CD4-positive, alpha-beta T cell treated with Interleukin-4 for 1 hour (primary cell): ENCODE measurements at regions not wholly inside any gene's neighbourhood (a gene's known extent, or its start where the extent isn't known, plus 50 kb on each side); places are given as distances from the start of the nearest gene placed in this dataset.
"Not testable (repeated sequence)": the region's sequence is repeated elsewhere in the genome, so short reads cannot be mapped to it uniquely, and the experiment has no call there.

Source experiments
- DNase-seq, 2 donors: peaks; one replicate each; pipeline ENCODE4 v3.0.0-alpha.2; 2020 to 2022

DNA sequence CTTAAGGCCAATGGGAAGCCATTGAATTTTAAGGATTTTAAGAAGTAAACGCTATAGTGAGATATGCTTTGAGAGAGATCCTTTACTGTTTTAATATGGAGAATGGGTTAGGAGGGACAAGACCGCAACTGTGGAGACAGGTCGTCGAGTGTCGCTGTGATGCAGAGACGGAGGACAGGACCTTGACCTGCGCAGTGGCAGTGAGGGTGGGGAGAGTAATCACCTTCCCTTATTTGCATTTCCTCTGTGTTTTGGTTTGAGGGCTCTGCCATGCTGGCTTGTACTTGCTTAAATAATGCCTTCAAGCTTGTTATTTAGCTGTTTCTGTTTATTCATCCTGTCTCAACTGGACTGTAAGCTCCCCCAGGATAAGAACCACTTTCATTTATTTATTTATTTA lies 345.0 kb downstream of the FBXW7 start:
- DNase-seq = no peak

DNA sequence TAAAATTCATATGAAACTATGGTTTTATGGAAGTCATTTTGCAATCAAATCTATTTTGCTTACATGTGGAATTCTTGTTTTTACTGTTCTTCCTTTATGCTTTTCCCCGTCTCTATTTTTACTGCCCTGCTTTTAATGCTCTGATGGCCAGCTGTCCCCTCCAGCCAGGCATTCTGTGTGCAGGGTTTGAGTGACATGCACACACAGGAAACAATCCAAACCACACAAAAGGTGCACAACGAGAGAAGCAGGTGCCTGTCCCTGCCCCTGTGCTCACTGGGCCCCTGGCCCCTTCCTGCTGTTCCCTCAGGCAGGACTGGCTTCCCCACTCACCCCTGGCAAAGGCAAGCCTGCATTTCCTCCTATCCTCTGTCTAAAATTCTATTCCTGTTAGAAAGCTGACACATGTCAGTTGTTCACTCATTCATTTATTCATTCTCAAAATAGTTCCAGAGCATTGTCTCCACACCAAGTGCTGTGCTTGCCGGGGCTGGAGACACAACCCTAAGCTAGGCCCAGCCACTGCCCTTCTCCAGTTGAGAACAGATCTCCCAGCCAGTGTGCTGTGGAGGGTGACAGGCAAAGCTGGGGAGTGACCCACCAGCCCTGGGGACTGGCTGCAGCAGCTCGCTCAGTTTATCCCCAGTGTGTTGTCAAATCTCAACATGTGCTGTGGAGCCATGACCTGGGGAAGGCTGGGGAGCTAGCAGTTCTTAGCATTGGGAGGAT lies 346.3 kb downstream of the FBXW7 start:
- no peak for DNase-seq

DNA sequence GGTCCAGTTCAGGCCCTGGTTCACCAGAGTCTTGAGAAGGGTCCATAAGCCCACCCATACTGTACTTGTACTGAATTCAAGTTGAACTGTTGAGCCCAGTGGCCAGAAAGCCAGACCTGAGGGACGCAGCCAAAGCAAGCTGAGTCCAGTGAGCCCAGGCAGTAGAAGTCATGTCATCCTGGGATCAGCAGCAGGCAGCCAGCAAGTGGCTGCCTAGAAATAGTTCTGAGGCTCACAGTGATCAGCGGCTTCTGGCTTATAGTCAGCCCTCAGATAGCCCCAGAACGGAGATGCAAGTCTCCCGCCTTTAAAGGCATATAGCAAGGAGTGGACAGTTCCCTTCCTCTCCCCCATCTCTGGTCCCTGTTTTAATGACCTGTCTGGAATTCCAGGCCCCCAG lies 347.1 kb downstream of the FBXW7 start:
- no peak for DNase-seq

DNA sequence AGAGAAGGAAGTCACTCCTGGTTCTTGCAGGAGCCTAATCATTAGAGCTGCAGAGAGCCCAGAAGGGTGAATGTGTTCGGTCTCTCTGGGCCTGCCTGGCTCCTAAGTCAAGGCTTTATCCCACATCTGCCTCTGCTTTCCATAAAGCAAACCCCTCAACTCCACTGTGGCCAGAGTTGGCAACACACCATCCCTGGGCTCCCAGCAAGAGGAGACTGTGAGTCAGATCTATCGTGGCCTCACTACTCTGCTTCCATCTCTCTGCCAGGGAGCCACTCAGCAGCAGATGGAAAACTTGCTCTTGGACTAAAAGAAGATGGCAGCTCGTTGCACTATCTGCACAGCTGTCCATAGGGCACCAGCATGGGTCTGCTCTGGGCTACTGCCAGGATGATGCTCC lies 348.2 kb downstream of the FBXW7 start:
- DNase-seq = no peak

DNA sequence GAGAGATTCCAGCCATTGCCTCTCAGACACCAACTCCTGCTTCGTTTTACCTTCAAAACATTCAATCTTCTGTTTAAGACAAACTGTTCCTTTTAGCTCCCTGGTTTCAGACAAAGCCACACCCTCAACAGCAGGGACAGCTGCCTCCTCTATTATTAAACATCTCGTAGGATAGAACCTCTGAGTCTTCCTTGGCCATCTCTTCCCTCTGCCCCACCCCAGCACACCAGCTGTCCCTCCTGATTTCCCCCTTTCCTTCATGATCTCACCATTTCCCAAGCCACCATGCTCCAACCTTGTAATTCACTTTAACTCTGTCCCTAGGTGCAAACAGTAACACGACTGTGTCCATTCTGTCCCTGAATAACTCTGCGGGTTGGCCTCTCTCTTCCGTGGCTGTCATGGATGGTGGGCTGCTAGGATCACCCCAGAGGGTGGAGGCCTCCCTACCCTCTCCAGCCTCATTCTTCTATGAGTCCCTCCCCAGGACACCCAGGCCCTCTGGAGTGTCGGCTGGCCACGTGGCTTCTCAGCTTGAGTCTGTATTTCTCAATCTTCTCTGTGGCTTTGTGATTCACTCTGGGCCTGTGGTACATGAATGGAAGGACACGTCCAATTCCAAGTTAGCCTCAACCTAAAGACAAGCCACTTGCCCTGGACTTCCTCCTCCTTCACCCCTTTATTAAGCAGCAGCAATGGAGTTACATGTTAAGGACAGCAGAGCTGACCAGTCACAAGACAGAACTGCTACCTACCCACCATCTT lies 349.9 kb downstream of the FBXW7 start:
- no peak for DNase-seq

DNA sequence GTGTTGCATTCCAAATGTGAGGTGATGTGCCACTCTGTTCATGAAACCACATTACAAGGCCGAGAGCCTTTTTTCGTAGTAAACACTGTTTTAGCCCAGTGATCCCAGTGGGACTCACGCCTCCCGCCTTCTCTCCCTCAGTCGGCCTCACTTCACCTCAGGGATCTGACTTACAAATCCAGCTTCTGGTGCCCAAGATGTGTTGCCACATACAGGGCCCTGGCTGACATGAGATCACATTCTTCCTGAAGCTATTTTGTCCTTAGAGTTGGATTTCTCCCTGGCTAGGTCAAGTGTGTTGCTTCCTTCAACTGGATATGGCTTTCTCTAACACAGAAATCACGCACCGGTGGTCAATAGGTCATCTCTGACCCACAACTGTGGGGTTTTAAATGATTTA lies 354.7 kb downstream of the FBXW7 start:
- no peak for DNase-seq

DNA sequence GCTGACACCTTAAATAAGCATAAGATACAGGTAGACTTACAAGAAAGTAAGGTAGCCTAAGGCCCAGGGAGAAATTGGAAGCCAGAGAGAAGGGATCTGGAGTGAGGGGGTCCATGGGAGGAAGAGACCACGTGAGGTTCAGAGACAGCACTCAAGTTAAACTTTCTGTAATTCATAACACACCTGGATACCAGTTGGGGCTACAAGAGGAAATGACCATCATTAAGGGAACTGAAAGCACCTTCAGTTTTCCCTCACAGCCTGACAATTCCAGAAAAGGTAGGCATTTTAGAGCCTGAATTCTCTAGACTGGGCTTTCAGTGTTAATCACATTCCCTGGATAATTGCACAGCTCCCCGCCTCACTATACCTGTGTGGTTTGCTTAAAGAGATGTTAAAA lies 355.5 kb downstream of the FBXW7 start:
- DNase-seq = no peak

DNA sequence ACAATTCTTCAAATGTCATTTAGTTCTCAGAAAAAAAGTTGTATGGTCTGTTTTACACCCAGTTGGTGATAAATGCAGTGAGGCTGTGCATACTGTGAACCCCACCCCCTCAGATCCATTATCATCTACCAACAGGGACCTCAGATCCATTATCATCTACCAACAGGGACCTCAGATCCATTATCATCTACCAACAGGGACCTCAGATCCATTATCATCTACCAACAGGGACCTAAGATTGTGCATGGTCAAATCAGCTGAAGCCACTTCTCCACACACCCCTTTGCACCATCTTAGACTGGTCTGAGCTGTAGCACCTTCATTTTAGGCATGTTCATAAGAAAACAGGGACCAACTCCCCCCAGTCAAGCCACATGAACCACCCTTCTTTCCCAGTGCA lies 358.4 kb downstream of the FBXW7 start:
- DNase-seq = not testable (repeated sequence)

DNA sequence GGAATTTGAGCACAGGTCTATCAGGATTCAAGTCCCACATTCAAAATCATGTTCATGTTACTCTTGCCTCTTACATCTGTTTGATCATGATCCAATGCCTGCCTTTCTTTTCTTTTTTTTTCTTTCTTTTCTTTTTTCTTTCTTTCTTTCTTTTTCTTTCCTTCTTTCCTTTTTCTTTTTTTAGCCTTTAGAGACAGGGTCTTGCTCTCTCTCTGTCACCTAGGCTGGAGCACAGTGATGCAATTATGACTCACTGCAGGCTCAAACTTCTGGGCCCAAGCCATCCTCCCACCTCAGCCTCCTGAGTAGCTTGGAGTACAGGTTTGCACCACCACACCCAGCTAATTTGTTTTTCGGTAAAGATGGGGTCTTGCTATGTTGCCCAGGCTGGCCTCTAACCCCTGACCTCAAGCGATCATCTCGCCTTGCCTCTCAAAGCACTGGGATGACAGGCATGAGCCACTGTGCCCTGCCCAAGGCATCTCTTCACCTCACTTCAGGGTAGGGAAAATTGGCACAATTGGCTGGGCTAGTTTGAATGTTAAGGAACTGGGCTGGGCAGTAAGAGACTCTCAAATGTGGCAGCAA lies 359.2 kb downstream of the FBXW7 start:
- DNase-seq = no peak

DNA sequence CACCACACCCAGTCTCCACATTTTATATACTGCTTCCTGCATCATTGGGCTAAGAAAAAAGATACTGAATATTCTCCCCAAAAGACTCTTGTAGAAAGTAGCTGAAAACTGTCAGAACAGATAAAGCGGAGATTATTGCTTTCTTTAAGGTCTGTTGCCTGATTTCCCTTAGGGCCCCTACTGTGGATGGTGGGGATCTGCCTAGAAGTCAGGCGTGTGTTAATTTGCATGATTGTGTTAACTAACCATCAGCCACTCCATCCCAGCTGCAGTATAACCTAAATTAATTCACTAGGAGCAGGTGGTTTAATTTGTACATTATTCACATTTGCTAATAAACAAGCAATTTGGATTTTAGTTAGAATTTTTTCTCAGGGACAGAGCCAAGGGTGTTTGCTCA lies 360.3 kb downstream of the FBXW7 start:
- DNase-seq = no peak

DNA sequence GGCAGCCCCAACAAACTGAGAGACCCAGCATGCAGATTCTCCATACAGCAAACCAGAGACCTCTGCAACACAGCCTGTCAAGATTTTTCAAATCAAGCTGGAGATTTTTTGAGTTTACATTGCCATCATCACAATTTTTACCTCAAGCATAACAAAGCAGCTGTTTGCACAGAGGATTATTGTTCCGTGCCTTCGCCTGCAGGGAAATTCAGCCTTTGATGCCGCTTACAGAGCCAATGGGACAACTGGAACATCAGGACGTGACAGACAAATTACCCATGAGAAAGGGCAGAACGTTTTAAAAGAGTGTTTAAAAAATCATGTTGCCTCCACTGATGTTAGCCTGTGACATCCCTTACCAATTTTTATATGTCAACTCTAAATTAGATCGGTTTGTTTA lies 363.7 kb downstream of the FBXW7 start:
- DNase-seq = no peak

DNA sequence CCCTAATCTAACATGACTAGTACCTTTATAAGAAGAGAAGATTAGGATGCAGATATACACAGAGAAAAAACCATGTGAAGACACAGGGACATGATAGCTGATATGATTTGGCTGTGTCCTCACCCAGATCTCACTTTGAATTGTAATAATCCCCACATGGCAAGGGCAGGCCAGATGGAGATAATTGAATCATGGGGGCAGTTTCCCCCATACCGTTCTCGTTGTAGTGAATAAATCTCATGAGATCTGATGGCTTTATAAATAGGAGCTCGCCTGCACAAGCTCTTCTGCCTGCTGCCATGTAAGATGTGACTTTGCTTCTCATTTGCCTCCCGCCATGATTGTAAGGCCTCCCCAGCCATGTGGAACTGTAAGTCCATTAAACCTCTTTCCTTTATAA lies 364.3 kb downstream of the FBXW7 start:
- DNase-seq = no peak

DNA sequence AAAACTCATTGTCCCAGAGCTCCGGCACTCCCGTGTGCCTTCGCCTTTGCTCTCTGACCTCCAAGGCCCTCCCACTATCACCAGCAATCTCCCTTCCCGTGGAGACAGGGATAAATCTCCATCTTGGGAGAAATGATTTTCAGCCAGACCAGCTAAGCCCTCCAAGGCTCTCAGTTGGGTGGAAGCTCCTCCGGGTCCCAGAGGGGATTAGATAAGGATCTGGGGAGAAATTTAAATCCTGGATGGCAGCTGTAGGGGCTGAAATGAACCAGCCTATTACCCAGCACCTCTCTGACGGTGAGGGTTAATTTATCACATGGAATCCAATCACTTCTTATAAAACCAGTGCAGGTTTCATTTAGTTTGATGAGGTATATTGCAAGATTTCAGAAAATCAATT lies 366.2 kb downstream of the FBXW7 start:
- DNase-seq = no peak

DNA sequence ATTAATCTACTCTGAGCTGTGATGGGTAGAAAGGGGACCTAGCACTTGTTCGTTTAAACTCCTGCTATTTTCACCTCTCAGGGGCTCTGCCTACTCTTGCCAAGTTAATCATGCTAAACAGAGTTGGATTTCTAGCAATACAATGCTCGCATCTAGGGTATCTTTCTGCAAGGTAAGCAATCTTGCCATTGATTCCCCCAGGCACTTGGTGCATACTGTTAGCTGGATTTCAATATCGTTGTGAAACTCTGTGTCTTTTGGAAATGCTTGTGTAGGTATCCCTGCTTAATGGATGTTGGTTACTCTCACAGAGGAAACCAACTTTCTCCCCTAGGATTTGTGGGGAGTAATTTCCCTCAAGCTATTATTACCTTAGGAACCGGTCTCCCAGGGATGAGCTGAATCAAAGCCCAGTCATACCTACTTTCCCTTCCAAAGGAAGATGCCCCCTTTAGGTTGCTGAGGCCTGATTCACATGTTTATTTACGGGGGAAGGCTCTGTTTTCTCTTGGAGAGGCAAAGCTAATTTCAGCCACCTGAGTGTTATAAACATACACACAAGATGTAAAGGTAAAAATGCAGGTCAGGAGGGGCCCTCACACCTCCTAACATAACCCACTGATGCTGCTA lies 366.8 kb downstream of the FBXW7 start:
- no peak for DNase-seq

DNA sequence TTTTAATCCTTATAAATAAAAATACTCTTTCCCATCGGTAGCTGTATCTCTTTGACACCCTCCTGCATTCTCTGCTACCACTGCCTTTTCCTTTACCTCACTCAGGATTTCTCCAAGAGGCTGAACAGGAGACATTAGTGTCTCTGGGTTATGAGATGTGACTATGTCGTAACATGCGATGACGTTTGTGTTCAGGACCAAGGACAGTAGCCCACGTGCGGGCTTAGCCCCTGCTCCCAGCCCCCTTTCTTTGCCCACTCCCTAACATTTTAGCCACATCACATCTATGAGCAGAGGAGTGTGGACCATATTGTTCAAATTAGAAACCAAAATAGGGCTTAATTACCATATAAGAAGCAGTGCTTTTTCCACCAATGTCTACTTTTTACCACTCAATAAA lies 369.3 kb downstream of the FBXW7 start:
- no peak for DNase-seq

DNA sequence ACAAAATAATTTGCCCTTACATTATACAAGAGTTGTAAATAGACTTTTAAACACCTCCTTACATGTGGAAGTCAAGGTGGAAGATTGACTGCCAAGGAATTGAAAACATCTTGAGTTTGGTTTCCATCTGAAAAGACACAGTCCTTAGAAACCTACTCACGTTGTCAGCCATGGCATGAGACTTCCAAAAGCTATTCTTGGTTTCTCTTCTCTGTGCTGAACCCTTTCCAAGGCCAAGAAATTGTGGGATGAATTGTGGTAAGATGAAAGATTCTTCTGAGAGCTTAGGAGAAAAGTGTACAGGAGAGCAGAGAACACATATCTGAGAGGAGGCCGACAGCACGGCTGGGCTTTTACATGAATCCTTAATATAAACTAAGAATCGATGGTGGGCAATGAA lies 370.0 kb downstream of the FBXW7 start:
- no peak for DNase-seq

DNA sequence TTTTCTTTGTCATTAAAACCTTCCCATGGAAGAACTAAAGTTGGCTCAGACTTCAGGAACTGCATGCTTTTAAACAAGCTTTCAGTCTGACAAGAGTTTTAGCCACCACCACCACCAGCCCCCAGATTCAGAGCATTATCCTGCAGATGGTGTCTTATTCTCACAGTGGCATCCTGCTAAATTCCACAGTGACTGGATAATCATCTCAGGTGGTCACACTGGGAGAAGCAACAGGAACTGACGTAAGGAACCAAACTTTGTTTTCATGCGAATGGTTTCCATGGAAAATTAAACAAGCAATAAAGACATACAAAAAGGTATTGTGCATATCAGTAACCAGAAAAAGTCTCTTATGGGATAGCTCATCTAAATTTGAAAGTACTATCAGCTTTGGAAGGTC lies 370.7 kb downstream of the FBXW7 start:
- no peak for DNase-seq

DNA sequence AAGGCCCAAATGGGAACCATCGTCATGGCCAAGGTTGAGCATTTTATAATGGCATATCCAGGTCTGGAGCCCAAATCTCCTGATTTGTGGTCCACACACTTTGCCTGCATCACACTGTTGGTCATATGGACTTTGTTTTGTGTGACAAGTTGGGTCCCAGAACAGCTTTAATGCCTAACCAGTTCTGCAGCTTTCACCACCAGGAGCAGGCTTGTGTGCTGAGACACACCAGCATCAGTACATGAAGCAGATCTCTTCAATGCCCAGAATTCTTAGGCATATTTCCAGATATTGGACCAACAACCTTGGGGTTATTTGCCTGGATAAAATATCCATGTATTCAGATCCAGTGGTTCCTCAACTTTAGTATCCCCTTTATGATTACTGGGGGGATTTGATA lies 371.3 kb downstream of the FBXW7 start:
- DNase-seq = no peak

DNA sequence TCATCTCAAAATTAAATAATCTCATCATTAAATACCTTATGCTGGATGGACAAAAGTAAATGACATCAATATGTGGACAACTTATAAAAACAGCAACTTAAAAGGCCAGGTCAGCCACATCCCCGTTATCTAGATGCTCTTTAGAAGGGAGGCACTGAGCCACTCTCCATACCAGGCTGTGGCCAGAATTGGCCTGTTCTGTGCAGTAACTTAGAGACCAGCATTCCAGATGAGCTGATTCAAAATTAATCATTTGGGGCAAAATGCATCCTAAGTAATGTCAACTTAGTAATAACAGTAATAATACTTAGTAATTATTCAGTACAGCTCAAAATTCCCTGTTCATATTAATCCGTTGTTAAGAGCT lies 373.6 kb downstream of the FBXW7 start:
- DNase-seq = no peak

DNA sequence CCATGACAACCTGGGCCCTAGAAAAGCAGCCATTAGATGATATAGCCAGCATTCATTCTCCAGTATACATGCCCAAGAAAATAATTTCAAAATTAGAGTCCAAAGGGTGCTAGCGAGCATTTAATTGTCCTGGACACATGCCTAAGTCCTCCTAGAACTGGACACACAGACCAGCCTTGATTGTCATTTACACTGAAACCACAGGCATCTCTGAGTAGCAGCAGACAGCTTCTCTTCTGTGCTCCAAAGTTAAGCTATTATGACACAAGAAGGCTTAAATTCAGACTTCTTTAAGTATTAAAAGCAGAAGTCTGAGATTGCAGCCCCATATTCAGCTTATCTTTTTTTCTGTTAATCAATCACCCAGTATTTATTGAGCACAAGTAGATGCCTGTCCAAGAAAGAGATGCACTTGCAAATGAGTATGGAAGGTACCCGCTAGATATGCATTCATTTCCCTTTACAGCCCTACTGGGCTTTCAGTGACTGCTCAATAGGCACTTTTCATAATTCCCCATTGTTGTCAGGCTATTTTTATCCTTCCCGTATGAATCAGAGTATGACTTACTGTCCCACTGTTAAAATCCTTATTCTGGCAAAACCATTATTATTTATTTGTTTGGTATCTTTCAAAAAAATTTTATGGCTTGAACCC lies 374.1 kb downstream of the FBXW7 start:
- no peak for DNase-seq

DNA sequence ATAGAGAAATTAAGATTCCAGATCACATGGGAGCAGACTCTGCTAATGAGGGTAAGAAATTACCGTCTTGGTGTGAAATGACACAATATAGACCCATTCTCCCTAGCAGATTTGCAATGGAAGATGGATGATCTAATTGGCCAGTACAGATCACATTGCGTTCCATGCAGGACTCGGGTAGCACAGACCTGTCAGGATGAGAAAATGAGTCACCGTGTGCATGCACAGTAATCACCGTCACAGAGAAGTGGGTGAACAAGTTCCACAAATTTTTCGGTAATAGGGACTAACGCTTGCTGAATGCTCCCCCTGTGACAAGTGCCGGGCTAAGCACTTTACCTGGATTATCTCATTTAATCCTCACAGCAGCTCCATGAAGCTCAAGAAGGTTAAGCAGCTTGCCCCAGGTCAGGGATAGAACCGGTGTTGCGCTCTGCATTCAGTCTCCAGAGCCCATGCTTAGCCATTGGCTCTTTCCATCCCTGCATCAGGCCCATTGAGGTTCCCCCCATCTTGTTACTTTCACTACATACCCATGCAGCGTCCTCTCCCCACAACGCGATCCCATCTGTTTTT lies 375.6 kb downstream of the FBXW7 start:
- no peak for DNase-seq

DNA sequence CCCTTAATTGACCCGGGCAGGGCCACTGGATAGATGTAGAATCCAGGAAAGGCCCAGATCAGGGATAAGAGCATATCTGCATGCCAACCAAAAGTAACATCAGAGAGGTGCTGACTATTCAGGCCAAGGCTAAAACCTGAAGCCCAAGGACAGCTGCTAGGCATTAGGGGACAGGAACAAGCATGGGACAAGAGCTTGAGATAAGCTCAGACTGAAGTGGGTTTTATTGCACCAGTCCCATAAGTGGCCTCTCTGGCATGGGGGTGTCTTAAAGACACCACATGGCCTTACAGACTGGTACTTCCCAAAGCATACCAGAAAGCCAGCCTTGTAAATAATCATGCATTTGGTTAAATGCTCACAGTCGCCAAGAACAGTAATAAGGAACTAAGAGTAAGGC lies 376.1 kb downstream of the FBXW7 start:
- no peak for DNase-seq

DNA sequence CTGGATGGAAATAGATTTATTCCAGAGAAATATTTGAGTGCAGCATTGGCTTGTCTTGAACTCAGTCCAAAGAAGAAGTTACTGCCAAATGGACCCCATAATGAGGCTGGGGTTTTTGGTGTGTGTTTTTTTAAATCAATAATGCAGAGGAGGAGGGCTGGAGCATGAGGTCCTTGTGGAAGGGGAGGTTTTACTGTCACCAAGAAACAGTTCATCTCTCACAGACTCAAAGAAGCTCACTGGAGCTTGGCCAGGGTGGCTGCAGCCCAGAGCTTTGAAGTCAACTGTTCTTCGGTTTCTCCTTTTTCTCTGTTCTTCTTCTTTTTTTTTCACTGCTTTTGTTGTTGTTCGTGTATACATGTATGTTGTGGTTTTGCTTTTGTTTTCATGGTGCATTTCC lies 377.7 kb downstream of the FBXW7 start:
- DNase-seq = no peak
